Hematopoietic multipotent progenitor cell treated with erythropoietin and hydrocortisone succinate and interleukin-3 and kit ligand, for 8 days (in vitro differentiated cells): ENCODE measurements at regions not wholly inside any gene's neighbourhood (a gene's known extent, or its start where the extent isn't known, plus 50 kb on each side); places are given as distances from the start of the nearest gene placed in this dataset.
"Not testable (repeated sequence)": the region's sequence is repeated elsewhere in the genome, so short reads cannot be mapped to it uniquely, and the experiment has no call there.

ENCODE experiments used
- DNase-seq: peaks from one replicate; pipeline ENCODE4 v3.0.0-alpha.2; 2015

- DNase-seq: no peak
Measured at GRCh38 chr5:91283326-91283725, 99.8 kb downstream of the ARRDC3 start.

DNA sequence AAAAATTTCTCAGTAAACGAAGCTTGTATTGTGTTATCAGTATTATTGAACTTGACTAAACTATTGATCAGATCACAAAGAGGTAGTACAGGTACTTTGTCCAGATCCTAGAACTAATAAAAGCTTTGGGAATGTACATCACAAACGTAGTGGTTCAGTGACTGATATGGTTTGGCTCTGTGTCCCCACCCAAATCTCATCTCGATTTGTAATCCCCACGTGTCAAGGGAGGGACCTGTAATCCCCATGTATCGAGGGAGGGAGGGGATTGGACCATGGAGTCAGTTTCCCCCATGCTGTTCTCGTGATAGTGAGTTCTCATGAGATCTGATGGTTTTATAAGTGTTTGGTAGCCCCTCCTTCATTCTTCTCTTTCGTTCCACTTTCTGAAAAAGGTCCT, 100.9 kb downstream of the ARRDC3 start:
- no peak for DNase-seq

DNA sequence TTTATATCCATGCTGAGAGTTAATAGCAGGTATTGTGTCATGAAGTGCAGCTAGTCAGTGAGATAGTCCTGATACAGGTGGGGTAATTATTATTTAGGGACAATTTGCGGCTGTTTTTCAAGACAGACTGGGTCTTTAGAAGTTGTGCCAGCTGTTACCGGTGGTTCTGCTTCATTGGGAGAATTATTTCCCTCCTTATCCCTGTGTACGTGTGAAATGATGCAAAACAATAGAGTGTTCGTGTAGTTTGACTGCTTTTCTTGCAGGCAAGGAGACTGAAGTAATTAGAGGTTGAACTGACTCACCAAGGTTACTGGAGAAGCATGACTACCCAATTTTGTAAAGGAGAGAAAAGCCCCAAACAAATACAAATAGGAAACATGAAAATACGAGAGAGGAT, 101.7 kb downstream of the ARRDC3 start:
- DNase-seq: no peak

DNA sequence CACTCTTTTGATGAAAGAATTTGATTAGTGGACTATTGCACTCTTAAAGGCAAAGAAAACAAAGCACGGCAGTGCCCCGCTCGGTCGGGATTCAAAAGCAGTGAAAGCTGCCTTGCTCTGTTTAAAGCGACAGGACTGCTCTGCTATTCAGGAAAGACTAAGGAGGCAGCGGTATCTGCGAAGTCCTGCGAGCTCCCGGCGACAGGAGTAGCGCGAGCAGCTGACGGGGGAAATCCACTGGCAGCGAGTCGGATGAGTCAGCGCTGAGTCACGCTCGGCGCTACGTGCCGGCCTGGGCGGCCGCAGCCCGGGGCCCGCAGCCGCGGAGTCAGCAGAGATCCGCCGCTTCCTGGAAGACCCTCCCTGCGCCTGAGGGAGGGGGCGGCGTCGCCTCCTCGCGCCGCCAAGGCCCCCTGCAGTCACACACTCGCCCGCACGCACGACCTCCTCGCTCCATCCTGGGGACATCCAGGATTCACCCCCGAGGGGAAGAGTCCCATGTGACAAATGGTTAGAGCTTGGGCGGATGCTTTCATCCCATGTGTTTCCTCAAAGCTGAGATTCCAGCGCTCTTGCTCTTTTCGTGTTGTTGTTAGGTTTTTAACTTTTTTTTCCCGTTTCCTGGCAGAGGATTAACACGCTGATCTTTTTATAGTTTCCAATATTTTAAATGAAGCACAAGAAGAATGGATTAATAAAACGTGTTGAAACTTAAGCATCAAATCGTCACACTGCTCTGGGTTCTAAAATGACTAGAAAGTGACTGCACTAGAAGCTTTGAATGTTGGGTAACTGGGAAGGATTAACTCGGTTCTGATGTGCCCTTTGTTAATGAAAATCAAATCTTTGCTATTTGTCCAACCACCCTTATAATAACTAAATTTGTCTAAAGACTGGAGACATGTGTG, 102.5 kb downstream of the ARRDC3 start:
- peak; percentile 77 for DNase-seq

DNA sequence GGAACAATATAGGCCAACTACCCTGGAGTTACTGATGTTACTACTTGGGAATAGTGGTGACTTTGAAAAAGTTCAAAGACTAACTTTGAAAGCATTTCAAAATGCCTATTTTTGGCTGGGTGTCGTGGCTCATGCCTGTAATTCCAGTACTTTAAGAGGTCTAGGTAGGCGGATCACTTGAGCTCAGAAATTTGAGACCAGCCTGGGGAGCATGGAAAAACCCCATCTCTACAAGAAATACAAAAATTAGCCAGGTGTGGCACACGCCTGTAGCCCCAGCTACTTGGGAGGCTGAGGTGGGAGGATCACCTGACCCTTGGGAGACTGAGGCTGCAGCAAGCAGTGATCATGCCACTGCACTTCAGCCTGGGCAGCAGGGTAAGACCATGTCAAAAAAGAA, 105.3 kb downstream of the ARRDC3 start:
- DNase-seq: no peak

GRCh38 chr5:91277093-91277626, 106.0 kb downstream of the ARRDC3 start:
- no peak for DNase-seq

GRCh38 chr5:91272858-91273257, 110.3 kb downstream of the ARRDC3 start:
- no peak for DNase-seq

DNA sequence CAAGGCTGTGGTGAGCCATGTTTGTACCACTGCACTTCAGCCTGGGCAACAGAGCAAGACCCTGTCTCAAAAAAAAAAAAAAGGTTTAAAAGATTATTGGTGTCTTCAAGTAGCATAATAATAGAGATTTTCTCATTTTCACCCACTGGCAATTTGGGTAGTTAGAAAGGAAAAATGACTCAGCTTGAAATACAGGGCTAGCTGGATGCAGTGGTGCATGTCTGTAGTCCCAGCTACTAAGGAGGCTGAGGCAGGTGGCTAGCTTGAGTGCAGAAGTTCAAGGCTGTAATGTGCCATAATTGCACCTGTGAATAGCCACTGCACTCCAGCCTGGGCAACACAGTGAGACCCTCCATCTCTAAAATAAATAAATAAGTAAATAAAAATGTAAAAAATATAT, 111.1 kb downstream of the ARRDC3 start:
- no peak for DNase-seq

GRCh38 chr5:91269198-91269597, 113.9 kb downstream of the ARRDC3 start:
- DNase-seq: no peak

GRCh38 chr5:91266184-91266705, 116.9 kb downstream of the ARRDC3 start:
- peak; percentile 9 for DNase-seq

DNA sequence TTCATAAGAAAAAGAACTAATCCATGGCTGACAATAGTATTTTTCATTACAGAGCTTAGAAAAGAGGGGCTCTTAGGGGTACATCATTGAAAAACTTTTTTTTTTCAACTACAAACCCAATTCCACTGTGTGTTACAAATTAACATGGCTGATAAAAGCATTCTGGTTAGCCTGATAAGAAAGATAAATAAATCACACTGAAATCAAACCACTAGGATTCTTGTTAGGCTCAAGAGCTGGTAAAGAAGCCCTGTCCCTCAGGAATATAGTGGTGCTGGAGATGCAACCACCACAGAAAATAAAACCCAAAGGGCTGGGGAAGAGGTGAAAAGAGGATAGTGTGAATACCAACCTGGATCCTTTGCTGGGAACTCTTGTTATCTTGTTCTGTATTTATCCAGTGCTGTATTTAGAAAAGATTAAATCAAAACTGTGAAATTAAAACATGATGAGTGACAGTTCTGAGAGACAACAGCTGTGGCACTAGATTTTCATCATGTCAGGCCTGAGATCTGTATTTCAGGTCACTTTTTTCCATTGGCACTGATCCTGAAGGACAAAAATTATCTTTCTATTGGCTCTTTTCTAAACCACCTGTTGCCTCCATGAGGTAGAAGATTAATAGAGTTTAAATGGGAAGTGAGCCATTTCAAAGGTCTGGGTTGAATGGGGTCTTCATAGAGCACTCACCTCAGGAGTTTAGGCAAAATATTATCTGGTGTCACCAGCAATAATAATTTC, 118.6 kb downstream of the ARRDC3 start:
- no peak for DNase-seq

- no peak for DNase-seq
Measured at GRCh38 chr5:91263898-91264297, 119.2 kb downstream of the ARRDC3 start.

- DNase-seq: no peak
Measured at GRCh38 chr5:91257301-91257700, 125.8 kb downstream of the ARRDC3 start.

DNA sequence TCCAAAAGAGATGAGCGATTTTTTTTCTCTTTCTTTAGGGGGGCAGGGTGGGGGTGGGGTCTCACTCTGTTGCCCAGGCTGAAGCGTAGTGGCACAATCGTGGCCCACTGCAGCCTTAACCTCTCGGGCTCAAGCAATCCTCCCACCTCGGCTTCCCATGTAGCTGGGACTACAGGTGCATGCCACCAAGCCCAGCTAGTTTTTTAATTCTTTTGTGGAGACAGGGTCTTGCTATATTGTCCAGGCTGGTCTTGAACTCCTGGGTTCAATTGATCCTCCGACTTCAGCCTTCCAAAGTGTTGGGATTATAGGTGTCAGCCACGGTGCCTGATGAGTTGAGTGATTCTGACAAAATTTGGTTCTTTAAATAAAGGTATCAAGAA, 127.0 kb downstream of the ARRDC3 start:
- no peak for DNase-seq

GRCh38 chr5:91255396-91256141, 127.5 kb downstream of the ARRDC3 start:
- no peak for DNase-seq

DNA sequence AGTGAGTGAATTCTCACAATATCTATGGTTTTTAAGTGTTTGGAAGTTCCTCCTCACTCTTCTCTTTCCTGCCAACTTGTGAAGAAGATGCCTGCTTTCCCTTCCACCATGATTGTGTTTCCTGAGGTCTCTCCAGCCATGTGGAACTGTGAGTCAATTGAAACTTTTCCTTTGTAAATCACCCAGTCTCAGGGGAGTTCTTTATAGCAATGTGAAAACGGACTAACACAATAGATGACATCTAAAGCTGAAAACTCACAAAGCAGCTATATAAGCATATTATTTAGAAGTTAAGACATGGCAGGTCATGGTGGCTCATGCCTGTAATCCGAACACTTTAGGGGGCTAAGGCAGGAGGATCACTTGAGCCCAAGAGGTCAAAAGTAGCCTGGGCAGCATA, 130.2 kb downstream of the ARRDC3 start:
- DNase-seq: no peak

DNA sequence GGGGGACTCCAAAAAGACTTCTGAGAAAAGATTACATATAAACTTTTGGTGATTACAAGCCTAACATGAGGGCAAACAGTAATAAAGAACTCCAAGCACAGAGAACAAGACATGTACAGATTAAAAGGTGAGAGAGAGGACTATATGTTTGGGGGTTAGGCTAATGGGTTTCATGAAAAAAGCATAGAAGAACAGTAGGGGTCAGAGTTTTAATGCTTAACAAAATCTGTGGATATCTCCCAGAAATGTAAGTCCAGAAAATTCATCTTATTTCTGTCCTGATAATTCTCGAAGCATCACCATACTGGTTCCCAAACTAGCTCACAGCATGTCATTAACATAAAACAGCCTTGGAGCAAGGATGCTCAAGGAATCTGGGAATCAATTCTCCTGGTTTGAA, 137.2 kb downstream of the ARRDC3 start:
- DNase-seq: no peak

GRCh38 chr5:91245074-91245452, 138.1 kb downstream of the ARRDC3 start:
- no peak for DNase-seq

GRCh38 chr5:91244380-91245073, 138.6 kb downstream of the ARRDC3 start:
- DNase-seq: no peak

GRCh38 chr5:91243852-91244251, 139.3 kb downstream of the ARRDC3 start:
- no peak for DNase-seq

DNA sequence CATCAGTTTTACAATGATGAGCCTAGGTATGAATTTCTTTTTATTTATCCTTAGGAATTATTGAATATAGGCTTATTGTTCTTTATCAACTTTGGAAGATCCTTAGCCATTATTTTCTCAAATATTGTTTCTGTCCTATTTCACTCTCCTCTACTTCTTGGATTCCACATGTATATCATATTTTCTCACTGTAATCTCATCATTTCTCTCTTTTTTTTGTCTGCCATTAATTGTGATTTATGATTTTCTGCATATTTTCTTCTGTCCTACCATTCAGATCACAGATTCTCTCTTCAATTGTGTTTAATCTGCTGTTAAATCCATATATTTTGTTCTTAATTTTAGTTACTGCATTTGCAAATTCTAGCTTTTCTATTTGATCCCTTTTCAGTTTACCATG, 139.8 kb downstream of the ARRDC3 start:
- DNase-seq: no peak

GRCh38 chr5:91241460-91241859, 141.7 kb downstream of the ARRDC3 start:
- DNase-seq: not testable (repeated sequence)
